HepG2 (cell line): ENCODE measurements at regions not wholly inside any gene's neighbourhood (a gene's known extent, or its start where the extent isn't known, plus 50 kb on each side); places are given as distances from the start of the nearest gene placed in this dataset.

Source experiments
- ATAC-seq: fragments of 200-7000 bp; cut with Tn5 transposase; 3 replicates; pipeline ENCODE4 v1.9.1; 2020; ENCODE audit warnings: mild to moderate bottlenecking, moderate library complexity
- BruUV-seq: library from RNA; stranded (reverse); fragments of 400-500 nt; replicated peaks from 2 replicates; lab custom pipeline; 2021; lab: Mats Ljungman, UMichigan
- CTCF ChIA-PET: fragments of 300-600 bp; formaldehyde crosslinking; extraction: SDS; loops from one replicate; lab custom pipeline; 2021; ENCODE audit warnings: low total read pairs, inconsistent platforms, low intra/inter-chr PET ratio; lab: Yijun Ruan, JAX
- POLR2A ChIA-PET: fragments of 350-600 bp; sonication (Branson Sonifier 250); formaldehyde crosslinking; loops from one replicate; lab custom pipeline; 2020; ENCODE audit warnings: antibody characterized with exemption, inconsistent platforms; lab: Yijun Ruan, JAX
- DNase-seq: peaks from one replicate; pipeline ENCODE4 v3.0.0-alpha.2; 2015; ENCODE audit warnings: low spot score
- FAIRE-seq: peaks from 3 replicates; lab custom pipeline; 2011; peaks lifted over from hg19 to GRCh38; lab: Jason Lieb, UNC
- H2AFZ ChIP-seq: one replicate; pipeline ENCODE4 v1.6.1; 2011; ENCODE audit warnings: low read length, inconsistent platforms
- H3K27ac ChIP-seq: fragments of 300-600 bp; 3 replicates; pipeline ENCODE4 v1.8.0; 2011; ENCODE audit warnings: mixed run types, mild to moderate bottlenecking, mixed read lengths, low read length, inconsistent platforms; ENCODE audit not compliant: insufficient read depth; ENCODE audit errors: extremely low read length
- H3K27me3 ChIP-seq, 2 experiments: fragments of 200-600 bp in 1 of 2; 2 replicates in 1 of 2; 3 replicates in 1 of 2; pipeline versions ENCODE4 v1.6.0 to v1.8.0; 2011; ENCODE audit warnings: low read length in 2 of 2, mild to moderate bottlenecking in 2 of 2, moderate library complexity in 2 of 2, inconsistent platforms in 1 of 2; ENCODE audit not compliant: insufficient read depth in 2 of 2, control insufficient read depth in 1 of 2
- H3K36me3 ChIP-seq, 2 experiments: fragments of 200-600 bp in 1 of 2; replicated peaks in 1 of 2; 2 replicates in 1 of 2; 3 replicates in 1 of 2; pipeline versions ENCODE4 v1.5.1 to v1.8.0; 2011; ENCODE audit warnings: low read length in 2 of 2, inconsistent platforms in 1 of 2; ENCODE audit not compliant: insufficient read depth in 2 of 2, control insufficient read depth in 1 of 2
- H3K4me1 ChIP-seq: 2 replicates; pipeline ENCODE4 v1.5.1; 2012; ENCODE audit warnings: low read length, inconsistent platforms; ENCODE audit not compliant: insufficient read depth
- H3K4me2 ChIP-seq: 2 replicates; pipeline ENCODE4 v1.6.0; 2011; ENCODE audit warnings: low read depth, low read length, inconsistent platforms
- H3K4me3 ChIP-seq, 3 experiments: fragments of 200-600 bp in 1 of 3; sonication (generic), shearing (Covaris generic) in 1 of 3; replicated peaks in 1 of 3; 2 replicates each; pipeline ENCODE4 v1.5.1; 2011 to 2016; ENCODE audit warnings: low read length in 3 of 3, inconsistent platforms in 2 of 3, low read depth in 2 of 3, mild to moderate bottlenecking in 2 of 3, control low read depth in 1 of 3, mixed read lengths in 1 of 3; ENCODE audit not compliant: insufficient read depth in 1 of 3
- H3K79me2 ChIP-seq: one replicate; pipeline ENCODE4 v1.6.1; 2011; ENCODE audit warnings: low read length, inconsistent platforms; ENCODE audit not compliant: insufficient read depth
- H3K9ac ChIP-seq: 2 replicates; pipeline ENCODE4 v1.6.0; 2011; ENCODE audit warnings: mild to moderate bottlenecking, low read depth, low read length, inconsistent platforms; ENCODE audit not compliant: insufficient read depth
- H3K9me3 ChIP-seq: 2 replicates; pipeline ENCODE4 v1.5.1; 2012; ENCODE audit warnings: mild to moderate bottlenecking, low read length
- H4K20me1 ChIP-seq: 2 replicates; pipeline ENCODE4 v1.6.0; 2011; ENCODE audit warnings: inconsistent platforms, mild to moderate bottlenecking, low read length, moderate library complexity; ENCODE audit not compliant: insufficient read depth
- ARNTL ChIP-seq: sonication (generic); formaldehyde crosslinking; IDR thresholded peaks from 2 replicates; pipeline ENCODE4 v1.4.0; 2020; ENCODE audit warnings: mild to moderate bottlenecking, missing genetic modification reagents
- ZIK1 ChIP-seq: sonication (generic); formaldehyde crosslinking; IDR thresholded peaks from 2 replicates; pipeline ENCODE4 v1.5.0; 2020; ENCODE audit warnings: mild to moderate bottlenecking, low read depth, missing genetic modification reagents, borderline replicate concordance
- ZNF138 ChIP-seq: sonication (generic); formaldehyde crosslinking; IDR thresholded peaks from 2 replicates; pipeline ENCODE4 v1.5.0; 2020; ENCODE audit warnings: mild to moderate bottlenecking, low read depth, missing genetic modification reagents
- ZNF431 ChIP-seq: sonication (generic); formaldehyde crosslinking; IDR thresholded peaks from 2 replicates; pipeline ENCODE4 v1.9.0; 2022; ENCODE audit warnings: missing genetic modification reagents, low read depth, mild to moderate bottlenecking, borderline replicate concordance
- ZNF883 ChIP-seq: sonication (generic); formaldehyde crosslinking; IDR thresholded peaks from 2 replicates; pipeline ENCODE4 v1.5.1; 2020; ENCODE audit warnings: mild to moderate bottlenecking, missing genetic modification reagents; ENCODE audit errors: not compliant biosample characterization
- WGBS: methylation state at CpG from one replicate; pipeline ENCODE4 v1.1.6; 2017; ENCODE audit warnings: low lambda C conversion rate; 5-methylcytosine and 5-hydroxymethylcytosine counted together
- in situ Hi-C: cut with HindIII; loops from 2 replicates; pipeline ENCODE4 v1.10.0; 2017; ENCODE audit warnings: low pct_unique_long_range_greater_than_20kb; ENCODE audit not compliant: extremely low pct_ligation_motif_present
- intact Hi-C: fragments of 100-400 bp; cut with micrococcal nuclease; formaldehyde crosslinking; loops from one replicate; pipeline ENCODE4 v1.10.0; 2022; ENCODE audit not compliant: unreplicated experiment

DNA sequence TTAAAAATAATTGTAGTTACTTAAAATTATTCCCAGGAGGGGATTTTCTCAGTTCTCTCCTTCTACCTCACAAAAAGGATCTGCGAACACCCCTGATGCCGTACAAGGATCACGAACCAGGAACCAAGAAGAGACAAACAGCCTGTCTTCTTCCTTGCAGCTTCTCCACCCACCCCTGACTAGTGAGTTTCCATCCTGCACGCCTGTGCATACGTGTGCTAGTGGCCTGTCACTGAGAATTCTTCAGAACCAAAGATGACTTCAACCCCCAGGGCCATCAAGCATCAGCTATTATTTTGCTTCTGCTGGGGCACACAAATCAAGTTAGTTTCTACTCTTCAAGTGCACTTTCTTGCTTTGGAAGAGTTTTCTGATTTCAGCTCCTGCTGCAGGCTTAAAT lies 175.5 kb upstream of the KLF6 start:
- peaks cover 0 to 44% of the 10 kb centered on the region in 2 experiments; a peak in 2 of 5 replicates for H3K27me3 ChIP-seq
- CTCF ChIA-PET, result no interaction called here
- ATAC-seq, result no peak
- no peak overlapping the region for H3K9ac ChIP-seq
- intact Hi-C loops, result no loop called here
- BruUV-seq, result no TSS peak
- no peak for TF ChIP-seq ZNF883 (CRISPR knock-in tag)
- no peak for TF ChIP-seq ZIK1 (CRISPR knock-in tag)
- no peak for TF ChIP-seq ZNF138 (CRISPR knock-in tag)
- H3K4me3 ChIP-seq, result no peak overlapping the region
- H3K4me2 ChIP-seq, result no peak overlapping the region
- 36% methylated on average over 5 of the region's 5 CpGs for WGBS
- POLR2A ChIA-PET, result no interaction called here
- no peak for FAIRE-seq
- H3K27ac ChIP-seq, result no peak overlapping the region
- H3K9me3 ChIP-seq, result no peaks in the 10 kb centered on the region
- no peaks in the 10 kb centered on the region for H4K20me1 ChIP-seq
- in situ Hi-C loops, result no loop called here
- no peaks in the 10 kb centered on the region for H3K4me1 ChIP-seq
- DNase-seq, result no peak
- no peak overlapping the region for H2AFZ ChIP-seq
- no peaks in the 10 kb centered on the region for H3K36me3 ChIP-seq
- no peaks in the 10 kb centered on the region for H3K79me2 ChIP-seq

DNA sequence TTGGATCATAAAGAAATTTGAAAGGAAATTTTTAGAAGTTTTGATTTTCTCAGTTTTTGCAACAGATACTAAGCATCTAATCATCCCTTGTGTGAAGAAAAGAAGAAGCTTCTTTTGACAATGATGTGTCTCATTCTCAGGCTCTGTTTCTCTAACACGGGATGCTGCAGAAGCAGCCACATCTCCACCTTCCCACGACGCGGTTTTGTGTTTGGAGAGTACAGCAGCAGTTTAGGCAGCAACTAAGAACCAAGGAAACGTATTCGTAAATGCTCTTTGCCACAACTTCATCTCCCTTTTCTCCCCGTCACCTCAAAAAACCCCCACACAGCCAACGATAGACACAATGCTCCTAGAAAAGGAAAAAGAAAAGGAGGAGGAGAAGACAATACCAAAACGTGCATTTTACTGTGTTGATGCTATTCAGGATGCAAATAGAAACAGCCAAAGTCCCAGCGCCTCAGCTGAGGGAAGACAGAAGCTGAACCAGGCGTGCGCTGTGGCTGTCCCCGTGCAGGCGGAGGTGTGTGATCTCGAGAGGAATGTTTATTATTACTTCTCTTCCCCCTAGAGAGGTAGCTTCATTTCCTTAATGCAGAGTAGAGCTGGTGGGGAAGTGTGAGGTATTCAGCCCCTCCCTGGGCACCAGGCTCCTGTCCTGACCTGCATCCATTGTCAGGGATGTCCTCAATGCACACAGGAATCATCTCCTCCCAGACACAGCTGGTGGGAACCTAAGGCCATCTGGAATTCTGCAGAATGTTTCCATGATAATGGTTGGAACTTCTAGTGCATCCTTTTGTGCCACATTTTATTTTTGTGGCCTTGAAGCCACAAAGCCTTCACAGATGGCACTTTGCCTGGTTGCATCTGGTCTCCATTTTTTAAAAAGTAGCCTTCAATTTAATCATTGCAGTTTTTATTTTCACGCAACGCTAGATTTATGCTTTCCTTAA lies 174.6 kb upstream of the KLF6 start:
- no peak for DNase-seq
- H3K4me3 ChIP-seq, result no peak overlapping the region
- TF ChIP-seq ARNTL (CRISPR knock-in tag) (no peak), ZNF431 (no peak)
- TF ChIP-seq, all 625 proteins: peak for 0
- H3K4me1 ChIP-seq, result no peaks in the 10 kb centered on the region
- no peak overlapping the region for H3K27ac ChIP-seq
- no peak overlapping the region for H2AFZ ChIP-seq
- no peaks in the 10 kb centered on the region for H3K36me3 ChIP-seq
- H3K4me2 ChIP-seq, result no peak overlapping the region
- ChIA-PET CTCF (no interaction called here), POLR2A (no interaction called here)
- BruUV-seq, result no TSS peak
- H4K20me1 ChIP-seq, result no peaks in the 10 kb centered on the region
- intact Hi-C loops (no loop called here), in situ Hi-C loops (no loop called here)
- H3K9ac ChIP-seq, result no peak overlapping the region
- ATAC-seq, result no peak
- no peaks in the 10 kb centered on the region for H3K79me2 ChIP-seq
- H3K9me3 ChIP-seq, result no peaks in the 10 kb centered on the region
- no peak for FAIRE-seq
- H3K27me3 ChIP-seq, result peaks cover 0 to 42% of the 10 kb centered on the region in 2 experiments; a peak in 2 of 5 replicates
- 14% methylated on average over 14 of the region's 17 CpGs for WGBS
